ENCODE measurements at regions not wholly inside any gene's neighbourhood (a gene's known extent, or its start where the extent isn't known, plus 50 kb on each side); places are given as distances from the start of the nearest gene placed in this dataset.
A peak's percentile ranks its signal among the peaks of the same experiment; 100 is the strongest.

DNA sequence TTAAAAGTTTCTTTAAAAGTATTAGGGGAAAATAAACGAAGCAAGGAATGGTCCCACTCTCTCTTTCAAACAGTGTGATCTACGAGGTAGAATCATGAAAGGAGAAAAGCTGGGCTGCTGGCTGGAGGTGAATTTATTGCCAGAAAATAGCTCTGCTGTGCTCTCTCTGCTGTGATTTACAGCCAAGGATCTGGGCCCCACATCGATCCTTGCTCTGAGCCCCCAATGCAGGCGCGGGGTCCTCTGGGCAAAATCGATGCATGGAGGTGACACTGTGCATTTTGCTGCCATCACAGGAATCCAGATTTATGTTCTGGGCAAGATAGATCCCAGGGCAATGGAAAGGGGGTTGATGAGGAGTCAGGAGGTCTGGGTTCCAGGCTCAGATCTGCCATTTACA is 91.0 kb upstream of the GPR26 start:
- DNase-seq (ENCODE audit: low read depth): no peak

DNA sequence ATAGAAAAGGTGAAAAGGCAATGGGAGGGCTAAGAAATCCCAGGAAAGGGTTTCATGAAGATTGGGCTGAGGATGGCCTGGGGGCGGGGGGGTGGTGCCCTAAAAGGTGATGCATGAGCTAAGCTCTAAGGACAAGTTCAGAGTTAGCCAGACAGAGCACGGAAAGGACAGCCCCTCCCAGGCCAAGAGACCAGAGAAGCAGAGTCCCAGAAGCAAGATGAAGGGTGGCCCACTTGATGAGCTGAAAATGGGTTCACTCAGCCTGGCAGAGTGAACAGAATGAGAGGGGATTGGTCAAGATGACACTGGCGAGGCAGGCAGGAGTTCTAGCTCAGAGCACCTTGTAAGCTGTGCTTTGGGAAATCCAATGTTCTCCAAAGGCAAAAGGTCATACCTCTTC is 89.4 kb upstream of the GPR26 start:
- no peak for DNase-seq (ENCODE audit: low read depth)

DNA sequence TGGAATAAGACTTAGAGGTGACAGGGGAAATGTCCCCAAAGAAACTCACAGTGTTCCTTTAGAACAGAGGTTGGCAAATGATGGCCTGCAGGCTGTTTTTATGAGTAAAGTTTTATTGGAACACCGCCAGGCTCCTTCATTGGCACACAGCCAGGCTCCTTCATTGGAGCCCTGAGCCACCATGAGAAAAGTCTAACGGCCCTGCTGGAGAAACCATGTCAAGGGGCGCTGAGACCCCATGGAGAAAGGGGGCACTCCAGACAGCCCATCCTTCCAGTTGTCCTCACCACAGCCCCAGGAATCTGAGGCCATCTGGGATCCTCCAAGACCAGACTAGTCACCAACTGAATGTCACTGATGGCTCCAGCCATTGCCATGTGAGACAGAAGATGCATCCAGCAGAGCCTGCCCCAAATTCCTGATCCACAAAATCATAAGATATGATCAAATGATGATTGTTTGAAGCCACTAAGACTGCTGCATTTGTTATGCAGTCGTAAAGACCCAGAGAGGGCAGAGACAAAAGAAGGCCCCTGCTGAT is 88.2 kb upstream of the GPR26 start:
- DNase-seq (ENCODE audit: low read depth): no peak

DNA sequence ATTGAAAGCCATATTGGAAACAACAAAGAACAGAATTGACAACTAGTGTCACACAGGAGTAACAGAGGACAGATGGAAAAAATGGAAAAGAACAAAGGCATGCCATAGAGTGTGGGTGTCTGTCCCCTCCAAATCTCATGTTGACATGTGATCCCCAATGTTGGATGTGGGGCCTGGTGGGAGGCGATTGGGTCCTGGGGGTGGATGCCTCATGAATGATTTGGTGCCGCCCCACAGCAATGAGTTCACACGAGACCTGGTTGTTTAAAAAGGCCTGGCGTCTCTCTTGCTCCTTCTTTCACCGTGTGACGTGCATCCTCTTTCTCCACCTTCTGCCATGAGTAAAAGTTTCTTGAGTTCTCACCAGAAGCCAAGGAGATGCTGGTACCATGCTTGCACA is 87.4 kb upstream of the GPR26 start:
- no peak for DNase-seq (ENCODE audit: low read depth)

DNA sequence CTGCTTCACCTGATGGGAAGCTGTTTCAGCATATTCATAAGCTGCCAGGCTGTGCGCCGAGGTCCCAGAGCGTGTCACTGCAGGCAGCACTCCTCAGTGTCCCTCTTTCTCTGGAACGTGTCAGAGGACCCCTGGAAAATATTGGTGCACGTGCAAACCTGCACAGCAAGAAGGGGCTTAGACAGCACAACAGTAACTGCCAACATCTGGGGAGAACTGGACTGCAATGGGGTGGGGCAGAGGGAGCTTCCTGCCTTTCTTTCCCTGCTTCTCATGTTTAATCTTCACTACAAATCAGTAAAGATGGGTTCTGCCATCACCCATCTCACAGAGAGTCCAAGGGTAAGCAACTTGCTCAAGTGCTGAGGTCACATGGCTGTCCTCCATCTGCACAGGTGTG is 86.5 kb upstream of the GPR26 start:
- no peak for DNase-seq (ENCODE audit: low read depth)

DNA sequence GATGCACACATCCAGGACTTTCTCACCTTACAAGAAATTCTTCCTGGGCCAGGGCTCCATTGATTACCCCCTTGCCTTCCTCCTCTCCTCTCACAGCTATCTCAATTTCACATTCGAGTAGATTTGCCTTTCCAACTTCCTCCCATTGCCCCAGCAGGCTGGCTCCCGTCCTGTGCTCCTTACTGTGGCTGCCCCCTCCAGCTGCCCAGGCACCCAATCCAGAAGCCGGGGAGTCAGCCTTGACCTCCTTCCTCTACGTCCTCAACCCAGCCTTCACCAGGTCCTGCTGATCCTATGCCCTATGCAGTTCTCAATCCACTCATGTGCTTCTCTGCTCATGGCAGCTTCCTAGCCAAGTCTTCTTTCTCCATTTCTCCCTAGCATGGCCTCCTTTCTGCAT is 85.7 kb upstream of the GPR26 start:
- no peak for DNase-seq (ENCODE audit: low read depth)

DNA sequence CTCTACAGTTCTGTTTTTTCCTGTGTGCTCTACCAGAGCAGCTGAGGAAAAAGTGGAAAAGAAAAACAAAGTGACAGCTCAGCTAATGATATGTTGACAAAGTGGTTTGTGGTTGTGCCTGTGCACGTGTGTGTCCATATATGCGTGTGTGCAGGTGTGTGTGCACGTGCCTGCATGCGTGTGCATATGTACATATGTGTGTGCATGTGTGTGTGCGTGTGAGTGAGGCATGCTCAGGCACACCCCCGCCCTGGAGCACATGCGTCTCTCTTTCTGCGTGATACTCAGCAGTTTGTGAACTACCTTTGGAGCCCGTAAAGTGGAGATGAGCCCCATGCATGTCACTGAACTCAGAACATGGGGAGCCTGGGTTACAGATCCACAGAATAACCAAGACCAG is 84.5 kb upstream of the GPR26 start:
- DNase-seq (ENCODE audit: low read depth): no peak

DNA sequence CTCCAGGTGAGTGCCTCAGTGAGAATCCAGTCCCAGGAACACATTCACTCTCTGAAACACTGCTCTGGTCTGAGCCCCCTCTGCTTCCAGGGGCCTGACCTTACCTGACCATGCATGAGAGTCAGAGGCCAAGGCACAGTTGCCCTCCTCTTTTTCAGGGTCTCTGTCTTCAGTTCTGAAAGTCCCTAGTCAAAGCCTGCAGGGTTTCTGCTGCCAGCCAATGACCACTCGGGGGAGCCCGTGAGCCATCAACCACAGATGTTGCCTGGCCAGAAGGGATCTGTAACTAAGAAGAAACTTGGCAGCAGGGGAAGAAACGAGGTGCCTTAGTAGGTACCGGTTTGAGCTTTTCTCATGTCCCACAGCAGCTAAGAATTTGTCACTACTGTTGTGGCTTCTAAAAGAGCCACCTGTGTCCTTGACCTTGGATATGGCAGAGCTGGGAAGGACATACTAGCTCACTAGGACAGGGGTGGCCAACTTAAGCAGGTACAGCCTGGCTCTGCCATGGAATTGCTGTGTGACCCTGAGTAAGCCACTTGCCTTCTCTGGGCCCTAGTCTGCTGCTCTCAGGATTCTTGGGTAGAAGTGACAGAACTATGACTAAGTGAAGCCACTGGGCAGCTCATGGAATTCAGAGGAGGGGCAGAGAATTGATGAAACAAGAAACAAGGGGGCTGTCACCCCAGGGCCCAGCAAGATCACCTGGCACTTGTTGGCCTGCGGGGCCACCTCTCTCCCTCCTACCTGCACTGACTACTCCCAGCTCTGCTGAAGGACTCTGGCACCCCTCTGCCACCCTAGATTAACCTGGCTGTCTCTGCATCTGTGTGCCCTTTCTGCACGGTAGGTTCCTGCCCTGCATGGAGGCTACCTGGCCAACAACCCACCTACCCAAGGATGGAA is 83.8 kb upstream of the GPR26 start:
- DNase-seq (ENCODE audit: low read depth): peak; percentile 54

DNA sequence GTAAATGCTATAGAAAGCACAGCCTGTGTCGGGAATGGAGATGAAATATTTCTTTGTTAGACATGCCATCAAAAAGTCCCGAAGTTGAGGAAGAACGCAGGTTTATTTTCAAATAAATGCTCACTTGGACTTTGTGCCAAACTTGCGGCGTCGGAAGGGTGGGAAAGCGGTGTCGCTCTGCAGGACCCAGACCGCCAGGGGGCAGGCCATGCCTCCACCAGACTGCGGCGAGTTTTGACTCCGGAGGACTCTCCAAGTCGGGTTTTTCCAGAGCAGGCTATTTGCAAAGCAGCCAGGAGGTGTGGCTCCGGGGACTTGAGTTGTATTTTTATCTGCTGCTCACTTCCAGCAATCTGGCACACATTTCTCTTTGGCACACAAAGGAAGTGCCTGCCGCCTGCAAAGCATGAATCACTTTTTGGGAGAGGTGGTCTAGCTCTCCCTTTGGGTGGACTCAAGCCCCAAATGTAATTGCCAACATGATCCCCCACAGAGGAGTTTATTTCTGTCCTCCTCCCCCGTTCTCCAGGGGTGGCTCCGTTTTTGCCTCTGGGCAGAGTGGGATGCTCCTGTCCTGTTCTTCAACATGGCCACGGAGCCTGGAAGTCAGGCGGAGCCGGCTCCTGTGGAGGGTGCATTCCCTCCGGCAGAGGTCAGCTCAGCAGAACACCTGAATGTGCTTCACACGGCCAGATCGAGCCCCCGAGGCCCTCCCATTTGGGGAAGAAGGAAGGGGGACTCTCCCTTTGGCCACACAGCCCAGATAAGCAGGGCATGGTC is 82.3 kb upstream of the GPR26 start:
- DNase-seq (ENCODE audit: low read depth): peak; percentile 31

DNA sequence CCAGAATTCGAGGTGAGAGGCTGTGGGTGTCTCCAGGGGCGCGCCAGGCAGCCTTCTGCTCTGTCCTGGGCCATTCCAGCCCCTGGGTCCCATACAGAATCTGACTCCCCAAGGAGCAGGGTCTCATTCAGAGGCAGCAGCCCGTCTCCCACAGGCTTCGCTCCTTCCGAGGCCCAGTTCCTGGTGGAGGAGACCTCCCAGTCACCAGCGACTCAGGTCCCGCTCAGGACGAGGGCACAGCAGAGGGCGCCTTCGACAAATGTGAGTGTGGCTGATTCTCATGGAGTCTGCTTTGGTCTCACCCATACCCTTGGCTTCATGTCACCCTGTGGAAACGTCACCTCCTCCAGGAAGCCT is 81.8 kb upstream of the GPR26 start:
- no peak for DNase-seq (ENCODE audit: low read depth)

DNA sequence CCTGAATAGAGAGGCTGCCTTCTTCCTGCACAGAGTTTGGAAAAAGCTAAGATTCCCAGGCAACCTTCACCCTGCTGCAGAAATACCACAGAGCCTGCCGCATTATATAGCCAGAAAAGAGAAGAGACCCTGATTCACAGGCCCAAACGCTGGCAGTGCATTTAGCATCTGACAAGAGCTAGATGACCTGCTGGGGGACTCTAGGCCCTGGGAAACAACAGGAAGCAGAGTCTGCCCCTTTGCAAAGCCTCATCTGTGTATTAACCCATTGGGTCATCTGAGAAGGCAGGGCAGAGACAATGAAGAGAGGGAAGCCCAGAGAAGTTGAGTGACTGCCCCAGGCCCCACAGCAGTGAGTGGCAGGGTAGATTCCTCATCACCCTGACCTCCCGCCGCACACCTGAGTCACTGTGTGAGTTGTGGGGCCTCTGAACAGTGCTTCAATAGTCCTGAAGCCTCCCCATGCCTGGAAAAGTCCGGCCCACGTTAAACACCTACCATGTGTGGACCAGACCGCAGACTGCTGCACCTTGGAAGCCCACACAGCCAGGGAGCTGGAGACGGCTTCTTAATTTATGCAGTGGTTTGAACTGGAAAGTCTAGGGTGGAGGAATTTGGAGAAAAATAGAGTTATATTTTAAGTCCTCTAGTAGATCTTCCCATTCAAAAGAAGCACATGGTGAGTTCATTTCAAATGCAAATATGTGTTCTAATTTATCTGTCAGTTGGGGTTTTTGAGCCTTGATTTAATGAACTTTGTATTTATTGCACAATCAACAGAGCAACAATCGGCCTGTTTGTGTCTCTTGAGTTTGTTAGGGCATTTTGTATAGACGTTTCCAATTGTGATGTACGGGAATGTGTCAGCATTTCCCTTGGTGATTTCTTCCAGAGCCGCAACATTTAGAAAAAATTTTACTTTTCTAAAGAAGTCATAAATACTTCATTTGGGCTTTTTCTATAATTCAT is 80.4 kb upstream of the GPR26 start:
- no peak for DNase-seq (ENCODE audit: low read depth)

DNA sequence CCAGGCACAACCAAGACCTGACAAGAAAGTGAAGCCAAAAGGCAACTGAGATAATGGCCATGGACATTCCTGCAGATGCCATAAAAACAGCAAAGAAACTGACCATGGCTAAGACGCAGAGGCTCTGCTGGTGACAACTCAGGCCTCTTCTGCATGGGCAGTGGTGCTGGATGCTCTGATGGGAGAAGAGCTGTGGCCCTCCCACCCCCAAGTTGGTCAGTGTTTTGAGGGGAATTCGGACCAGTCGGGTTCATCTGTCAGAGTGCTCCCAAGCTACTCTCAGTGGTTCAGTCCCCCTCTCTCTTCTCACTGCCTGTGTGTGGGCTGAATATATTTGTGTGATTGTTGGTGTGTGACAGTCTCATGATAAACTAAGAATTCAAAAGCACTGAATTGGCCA is 79.0 kb upstream of the GPR26 start:
- DNase-seq (ENCODE audit: low read depth): no peak

DNA sequence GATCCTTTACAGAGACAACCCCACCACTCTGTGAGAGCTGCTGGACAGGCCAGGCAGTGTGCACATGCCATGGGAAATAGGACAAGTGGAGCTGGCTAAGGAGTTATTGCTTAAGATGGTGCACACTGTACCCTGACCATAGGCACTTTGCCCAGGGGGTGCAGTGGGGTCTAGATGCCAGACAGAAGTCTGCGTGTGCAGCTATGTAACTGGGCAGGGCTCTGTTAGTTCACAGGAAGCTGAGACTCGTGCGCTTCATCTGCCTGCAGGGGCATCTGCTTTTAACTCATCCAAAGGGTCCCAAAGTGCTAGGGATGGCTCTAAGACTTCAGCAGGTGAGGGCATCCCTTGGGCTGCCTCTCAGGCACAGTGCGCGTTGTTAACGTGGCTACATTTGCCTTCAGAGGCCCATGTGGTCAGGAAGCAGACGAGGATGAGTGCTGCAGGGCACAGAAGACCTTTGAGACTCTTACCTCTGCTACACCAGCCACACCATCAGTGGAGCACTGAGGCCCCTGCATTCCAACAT is 77.7 kb upstream of the GPR26 start:
- DNase-seq (ENCODE audit: low read depth): no peak

DNA sequence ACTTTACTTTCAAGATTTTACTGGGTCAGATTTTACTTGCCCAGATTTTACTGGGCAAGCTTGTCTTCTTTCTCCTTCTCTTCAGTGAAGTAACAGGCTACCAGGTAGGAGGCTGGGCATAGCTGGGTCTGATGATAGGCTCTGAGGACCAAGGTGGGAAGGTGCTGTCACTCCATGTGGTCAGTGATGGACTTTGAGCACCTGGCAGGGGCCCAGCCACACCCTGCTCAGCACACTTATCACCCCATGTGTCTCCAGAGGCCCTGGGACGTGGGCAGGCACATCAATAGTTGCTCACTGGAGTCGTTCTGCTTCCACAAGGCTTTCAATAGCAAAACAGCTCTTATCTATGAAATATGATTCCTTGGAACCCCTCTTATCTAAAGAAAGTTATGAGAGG is 70.5 kb upstream of the GPR26 start:
- no peak for DNase-seq (ENCODE audit: low read depth)

DNA sequence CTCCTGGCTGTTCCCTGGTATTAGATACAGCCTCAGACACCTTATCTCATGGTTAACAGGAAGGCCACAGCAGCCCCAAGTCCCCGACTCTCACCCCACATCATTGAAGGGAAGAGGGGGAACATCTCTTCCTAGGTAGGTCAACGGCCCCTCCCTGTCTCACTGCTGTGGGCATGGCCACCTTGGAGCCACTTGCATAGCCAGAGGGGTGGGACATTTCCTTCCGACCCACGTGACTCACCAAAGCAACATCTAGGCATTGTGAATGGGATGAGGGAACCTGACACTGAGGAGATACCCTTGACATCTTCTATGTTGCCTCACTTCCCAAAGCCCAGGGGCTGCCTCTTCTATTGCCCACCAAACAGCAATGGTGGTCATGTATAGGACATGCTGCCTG is 68.5 kb upstream of the GPR26 start:
- no peak for DNase-seq (ENCODE audit: low read depth)

DNA sequence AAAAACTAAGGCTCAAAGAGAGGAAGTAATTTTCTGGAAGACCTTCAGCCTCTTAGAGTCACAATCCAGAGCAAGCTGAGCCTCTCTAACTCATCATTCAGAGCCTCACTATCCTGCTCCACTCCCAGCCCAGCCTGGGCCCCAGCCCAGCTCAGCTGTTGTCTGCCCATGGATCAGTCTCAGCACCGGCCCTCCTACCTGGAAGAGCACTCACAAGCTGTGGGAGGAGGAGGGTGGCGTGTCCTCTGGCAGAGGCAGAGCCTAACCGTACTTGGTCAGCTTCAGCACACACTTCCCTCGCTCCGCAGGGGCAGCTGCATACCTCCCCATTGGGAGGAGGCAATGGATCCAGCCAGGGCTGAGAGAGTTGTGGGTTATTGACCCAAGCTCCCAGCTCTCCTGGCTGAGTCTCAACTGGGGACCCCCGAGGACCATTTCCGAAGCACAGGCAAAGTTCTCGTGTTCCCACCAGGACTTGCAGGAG is 66.7 kb upstream of the GPR26 start:
- no peak for DNase-seq (ENCODE audit: low read depth)

DNA sequence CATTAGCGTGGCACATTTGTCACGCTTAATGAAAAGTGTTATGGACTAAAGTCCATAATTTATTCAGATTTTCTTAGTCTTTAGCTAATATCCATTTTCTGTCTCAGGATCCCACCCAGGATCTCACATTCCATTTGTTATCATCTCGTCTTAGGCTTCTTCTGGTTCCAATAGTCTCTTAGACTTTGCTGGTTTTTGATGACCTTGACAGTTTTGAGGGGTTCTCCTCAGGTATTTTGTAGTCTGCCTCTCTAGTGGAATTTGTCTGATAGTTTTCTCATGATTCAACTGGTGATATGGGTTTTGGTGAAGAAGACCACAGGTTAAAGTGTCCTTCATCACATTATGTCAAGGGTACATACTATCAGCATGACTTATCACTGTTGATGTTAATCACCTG is 66.0 kb upstream of the GPR26 start:
- DNase-seq (ENCODE audit: low read depth): no peak

DNA sequence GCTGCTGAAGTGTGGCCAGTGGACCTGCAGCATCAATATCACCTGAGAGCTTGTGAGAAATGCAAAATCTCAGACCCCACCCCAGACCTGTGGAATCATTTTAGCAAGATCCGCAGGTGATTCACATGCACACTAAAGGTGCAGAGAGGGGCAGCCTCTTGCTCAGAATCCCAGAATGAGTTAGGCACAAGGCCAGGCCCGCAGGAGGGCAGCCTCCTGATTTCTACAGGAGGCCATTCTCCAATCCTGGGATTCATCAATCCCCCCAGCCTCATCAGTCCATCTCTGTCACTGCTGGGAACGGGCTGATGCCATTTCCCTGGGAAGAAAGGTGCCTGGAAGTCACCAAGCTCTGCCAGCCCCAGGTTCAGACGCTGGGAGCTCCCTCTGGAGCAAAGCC is 63.0 kb upstream of the GPR26 start:
- no peak for DNase-seq (ENCODE audit: low read depth)

DNA sequence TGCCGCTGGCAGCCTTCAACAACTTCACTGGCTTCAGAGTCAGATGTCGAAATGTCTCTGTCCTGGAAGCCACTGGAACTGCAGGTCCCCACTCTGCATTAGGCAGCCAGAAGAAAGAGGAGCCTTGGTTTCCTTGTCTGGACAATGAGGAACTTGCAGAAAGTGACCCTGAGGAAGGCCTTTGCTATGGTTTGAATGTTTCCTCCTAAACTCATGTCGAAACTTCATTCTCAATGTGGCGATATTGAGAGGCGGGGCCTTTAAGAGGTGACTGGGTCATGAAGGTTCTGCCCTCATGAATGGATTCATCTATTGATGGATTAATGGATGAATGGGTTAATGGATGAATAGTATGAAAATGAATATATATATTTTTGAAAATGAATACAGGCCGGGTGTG is 61.6 kb upstream of the GPR26 start:
- DNase-seq (ENCODE audit: low read depth): no peak

DNA sequence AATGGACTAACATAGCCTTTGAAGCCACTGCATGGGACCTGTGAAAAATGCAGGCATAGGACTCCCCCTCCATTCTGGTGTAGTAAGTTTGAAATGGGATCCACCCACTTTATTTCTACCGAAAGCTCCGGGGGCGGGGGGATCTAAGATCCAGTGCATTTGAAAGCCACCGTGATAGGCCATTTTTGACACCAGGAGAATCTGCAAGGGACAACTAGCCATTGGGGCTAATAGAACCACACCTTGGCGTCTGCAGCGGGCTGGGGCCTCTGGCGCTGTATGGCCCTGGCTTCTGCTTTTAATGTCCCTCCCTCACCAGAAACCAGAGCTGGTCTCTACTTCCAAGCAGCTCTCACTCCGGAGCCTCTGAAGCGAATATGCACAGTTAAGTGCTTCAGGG is 60.1 kb upstream of the GPR26 start:
- no peak for DNase-seq (ENCODE audit: low read depth)

DNA sequence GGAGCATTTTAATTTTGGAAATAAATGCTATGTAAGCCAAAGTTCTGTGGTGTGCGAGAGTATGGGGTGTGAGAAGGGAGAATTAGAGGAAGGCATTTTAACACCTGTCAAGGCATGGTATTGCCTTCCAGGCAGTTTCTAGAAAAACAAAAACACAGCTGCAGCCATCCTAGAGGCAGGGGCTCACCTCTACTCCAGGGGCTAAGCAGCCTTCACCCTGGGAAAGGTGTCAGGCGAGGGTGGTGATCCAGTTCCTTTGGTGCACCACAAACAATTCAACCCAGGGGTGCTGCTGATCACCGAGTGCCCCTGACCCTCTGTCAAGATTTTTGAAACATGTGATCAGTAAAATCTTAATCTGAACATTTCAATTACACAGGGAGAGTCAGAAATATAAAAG is 59.2 kb upstream of the GPR26 start:
- no peak for DNase-seq (ENCODE audit: low read depth)

DNA sequence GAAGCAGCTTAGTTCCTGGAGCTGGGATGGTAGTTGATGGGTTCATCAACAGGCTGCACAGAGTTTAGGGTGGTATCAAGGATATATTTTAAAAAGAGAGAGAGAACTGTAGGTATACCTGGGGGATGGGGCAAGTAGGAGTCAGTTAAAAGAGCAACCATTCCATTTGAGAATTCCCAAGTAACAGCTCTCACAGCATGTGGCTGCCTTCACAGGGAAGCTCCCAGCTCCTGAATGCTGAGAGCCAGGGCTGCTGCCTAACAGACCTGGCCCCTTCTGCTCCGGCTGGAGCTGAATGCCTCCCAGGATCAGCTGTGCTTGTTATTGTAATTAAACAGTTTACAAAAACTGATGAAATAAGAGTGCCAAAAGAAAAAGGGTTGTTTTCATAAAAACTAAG is 58.8 kb upstream of the GPR26 start:
- no peak for DNase-seq (ENCODE audit: low read depth)

Measured in activated T-cell treated with anti-CD3 and anti-CD28 coated beads for 48 hours (primary cell).